Gastrocnemius medialis (tissue), 4 donors: ENCODE measurements at regions not wholly inside any gene's neighbourhood (a gene's known extent, or its start where the extent isn't known, plus 50 kb on each side); places are given as distances from the start of the nearest gene placed in this dataset.

Source experiments
- CTCF ChIP-seq, 5 experiments: fragments of 450-650 bp in 3 of 5; fragments of 200-600 bp in 2 of 5; sonication (generic) in 2 of 5; IDR thresholded peaks in 4 of 5; conservative IDR thresholded peaks in 1 of 5; 1 replicate in 4 of 5; 2 replicates in 1 of 5; pipeline ENCODE4 v1.5.1; 2016 to 2019; ENCODE audit warnings: antibody characterized with exemption in 5 of 5, mild to moderate bottlenecking in 3 of 5, moderate library complexity in 3 of 5
- POLR2A ChIP-seq, 2 donors: fragments of 450-650 bp; IDR thresholded peaks; one replicate each; pipeline ENCODE4 v1.6.1; 2017; ENCODE audit warnings: antibody characterized with exemption in 2 of 2, mild to moderate bottlenecking in 2 of 2, moderate library complexity in 2 of 2

DNA sequence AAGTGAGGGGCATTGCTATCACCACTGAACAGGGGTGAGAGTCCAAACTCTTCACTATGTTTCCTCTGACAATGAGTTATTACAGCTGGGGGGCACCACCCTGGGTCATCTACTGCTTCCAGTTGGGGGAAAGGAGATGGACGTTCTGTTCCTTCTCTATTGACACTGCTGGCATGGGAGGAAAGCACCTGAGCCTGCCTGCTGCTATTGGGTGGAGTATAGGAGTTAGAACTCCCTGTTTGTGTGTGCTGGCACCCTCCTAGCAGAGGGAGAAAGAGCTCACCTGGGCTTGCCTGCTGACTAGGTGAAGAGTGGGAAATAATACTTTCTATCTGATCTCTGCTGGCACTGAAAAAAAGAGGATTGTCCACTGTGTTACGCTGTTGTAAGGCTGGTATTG lies 163.8 kb downstream of the MSN start:
- TF ChIP-seq POLR2A (IDR thresholded peaks at IDR 0.05) (no peak), CTCF (IDR thresholded peaks at IDR 0.05 in 4 of 5, conservative IDR thresholded peaks at IDR 0.05 in 1 of 5) (no peak)
